GM23338 (cell line): ENCODE measurements at regions not wholly inside any gene's neighbourhood (a gene's known extent, or its start where the extent isn't known, plus 50 kb on each side); places are given as distances from the start of the nearest gene placed in this dataset.

Experiments used
- CREB1 ChIP-seq: fragments of 250-450 bp; sonication (Bioruptor Pico); IDR thresholded peaks from 2 replicates; pipeline ENCODE4 v1.5.0; 2020; ENCODE audit warnings: low read depth, mild to moderate bottlenecking, moderate library complexity
- CTCF ChIP-seq, 2 experiments: fragments of 200-600 bp in 1 of 2; sonication (generic) in 1 of 2; conservative IDR thresholded peaks; 2 replicates each; pipeline versions ENCODE4 v1.5.1 to v1.6.1; 2016 to 2017; ENCODE audit warnings: antibody characterized with exemption in 2 of 2, low read depth in 2 of 2, mild to moderate bottlenecking in 2 of 2, moderate library complexity in 1 of 2
- ETS1 ChIP-seq: IDR thresholded peaks from 2 replicates; pipeline ENCODE4 v1.6.1; 2016; ENCODE audit warnings: antibody characterized with exemption
- EZH2 ChIP-seq: fragments of 200-600 bp; sonication (generic); IDR thresholded peaks from one replicate; pipeline ENCODE4 v1.8.0; 2017; ENCODE audit warnings: antibody characterized with exemption, mild to moderate bottlenecking, low read depth; ENCODE audit not compliant: unreplicated experiment
- EZH2phosphoT487 ChIP-seq: fragments of 200-600 bp; sonication (generic); IDR thresholded peaks from one replicate; pipeline ENCODE4 v1.8.1; 2018; ENCODE audit warnings: antibody characterized with exemption; ENCODE audit not compliant: unreplicated experiment
- JUNB ChIP-seq: IDR thresholded peaks from one replicate; pipeline ENCODE4 v1.6.1; 2016; ENCODE audit warnings: antibody characterized with exemption; ENCODE audit not compliant: unreplicated experiment
- NANOG ChIP-seq: IDR thresholded peaks from 2 replicates; pipeline ENCODE4 v1.6.1; 2016; ENCODE audit warnings: antibody characterized with exemption, borderline replicate concordance
- POLR2AphosphoS5 ChIP-seq: IDR thresholded peaks from 2 replicates; pipeline ENCODE4 v1.6.1; 2016; ENCODE audit warnings: antibody characterized with exemption, low read depth
- ZNF114 ChIP-seq: fragments of 250-450 bp; sonication (Bioruptor Pico); IDR thresholded peaks from 2 replicates; pipeline ENCODE4 v1.5.0; 2020; ENCODE audit warnings: mild to moderate bottlenecking, moderate library complexity
- ZNF331 ChIP-seq: fragments of 250-450 bp; sonication (Bioruptor Pico); IDR thresholded peaks from 2 replicates; pipeline ENCODE4 v1.5.0; 2020; ENCODE audit warnings: low read depth, mild to moderate bottlenecking, moderate library complexity
- TF ChIP-seq, protein P1 (sequence below): IDR thresholded peaks from one replicate; pipeline ENCODE4 v1.6.1; 2018; ENCODE audit warnings: antibody characterized with exemption; ENCODE audit not compliant: unreplicated experiment

DNA sequence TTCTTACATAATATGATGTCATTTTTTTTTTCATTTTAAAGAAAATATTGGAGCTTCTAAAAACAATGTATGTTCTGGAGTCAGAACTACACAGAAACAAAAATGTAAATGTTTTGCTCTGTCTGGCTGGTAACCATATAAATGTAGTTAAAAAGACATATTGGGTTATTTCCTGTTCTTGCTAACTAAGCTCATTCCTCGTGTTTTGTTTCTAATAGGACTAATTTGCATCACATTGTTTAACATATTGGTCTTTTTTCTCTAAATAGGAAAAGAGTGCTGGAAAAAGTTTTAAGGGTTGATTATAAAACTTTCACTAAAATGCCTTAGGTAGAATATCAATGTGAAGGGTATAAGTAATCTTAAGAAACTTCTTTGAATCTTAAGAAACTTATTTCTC, 221.3 kb downstream of the SLC6A15 start:
- TF ChIP-seq CTCF (conservative IDR thresholded peaks at IDR 0.05; ENCODE audit: low read depth in 2 of 2) (no peak), EZH2phosphoT487 (no peak), EZH2 (no peak), JUNB (no peak), NANOG (peak; percentile 86), CREB1 (CRISPR knock-in tag) (no peak), POLR2AphosphoS5 (no peak), ZNF331 (CRISPR knock-in tag) (no peak), ZNF114 (CRISPR knock-in tag) (no peak), ETS1 (no peak)
- TF ChIP-seq, protein P1, sequence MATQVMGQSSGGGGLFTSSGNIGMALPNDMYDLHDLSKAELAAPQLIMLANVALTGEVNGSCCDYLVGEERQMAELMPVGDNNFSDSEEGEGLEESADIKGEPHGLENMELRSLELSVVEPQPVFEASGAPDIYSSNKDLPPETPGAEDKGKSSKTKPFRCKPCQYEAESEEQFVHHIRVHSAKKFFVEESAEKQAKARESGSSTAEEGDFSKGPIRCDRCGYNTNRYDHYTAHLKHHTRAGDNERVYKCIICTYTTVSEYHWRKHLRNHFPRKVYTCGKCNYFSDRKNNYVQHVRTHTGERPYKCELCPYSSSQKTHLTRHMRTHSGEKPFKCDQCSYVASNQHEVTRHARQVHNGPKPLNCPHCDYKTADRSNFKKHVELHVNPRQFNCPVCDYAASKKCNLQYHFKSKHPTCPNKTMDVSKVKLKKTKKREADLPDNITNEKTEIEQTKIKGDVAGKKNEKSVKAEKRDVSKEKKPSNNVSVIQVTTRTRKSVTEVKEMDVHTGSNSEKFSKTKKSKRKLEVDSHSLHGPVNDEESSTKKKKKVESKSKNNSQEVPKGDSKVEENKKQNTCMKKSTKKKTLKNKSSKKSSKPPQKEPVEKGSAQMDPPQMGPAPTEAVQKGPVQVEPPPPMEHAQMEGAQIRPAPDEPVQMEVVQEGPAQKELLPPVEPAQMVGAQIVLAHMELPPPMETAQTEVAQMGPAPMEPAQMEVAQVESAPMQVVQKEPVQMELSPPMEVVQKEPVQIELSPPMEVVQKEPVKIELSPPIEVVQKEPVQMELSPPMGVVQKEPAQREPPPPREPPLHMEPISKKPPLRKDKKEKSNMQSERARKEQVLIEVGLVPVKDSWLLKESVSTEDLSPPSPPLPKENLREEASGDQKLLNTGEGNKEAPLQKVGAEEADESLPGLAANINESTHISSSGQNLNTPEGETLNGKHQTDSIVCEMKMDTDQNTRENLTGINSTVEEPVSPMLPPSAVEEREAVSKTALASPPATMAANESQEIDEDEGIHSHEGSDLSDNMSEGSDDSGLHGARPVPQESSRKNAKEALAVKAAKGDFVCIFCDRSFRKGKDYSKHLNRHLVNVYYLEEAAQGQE: no peak
